ENCODE measurements at regions not wholly inside any gene's neighbourhood (a gene's known extent, or its start where the extent isn't known, plus 50 kb on each side); places are given as distances from the start of the nearest gene placed in this dataset.

DNA sequence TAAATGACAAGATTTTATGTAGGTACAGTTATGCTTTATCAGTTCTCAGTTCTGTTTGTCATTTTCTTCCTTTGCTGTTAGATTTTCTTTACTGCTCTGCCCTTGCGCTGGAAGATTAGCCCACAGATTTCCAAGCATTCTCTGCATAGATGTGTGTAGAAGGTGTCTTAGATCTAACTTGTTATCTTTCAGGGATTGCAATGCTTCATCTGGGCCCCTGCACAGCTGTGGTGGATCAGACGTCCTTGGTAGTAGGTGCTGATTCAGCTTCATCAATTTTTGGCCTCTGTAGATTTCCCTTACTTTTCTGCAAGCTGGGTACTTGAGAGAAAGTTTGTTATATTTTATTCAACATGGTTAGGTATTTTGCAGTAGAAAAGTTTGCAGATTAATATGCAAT, 115.3 kb upstream of the LINC00305 start:
- TF ChIP-seq, protein P1, sequence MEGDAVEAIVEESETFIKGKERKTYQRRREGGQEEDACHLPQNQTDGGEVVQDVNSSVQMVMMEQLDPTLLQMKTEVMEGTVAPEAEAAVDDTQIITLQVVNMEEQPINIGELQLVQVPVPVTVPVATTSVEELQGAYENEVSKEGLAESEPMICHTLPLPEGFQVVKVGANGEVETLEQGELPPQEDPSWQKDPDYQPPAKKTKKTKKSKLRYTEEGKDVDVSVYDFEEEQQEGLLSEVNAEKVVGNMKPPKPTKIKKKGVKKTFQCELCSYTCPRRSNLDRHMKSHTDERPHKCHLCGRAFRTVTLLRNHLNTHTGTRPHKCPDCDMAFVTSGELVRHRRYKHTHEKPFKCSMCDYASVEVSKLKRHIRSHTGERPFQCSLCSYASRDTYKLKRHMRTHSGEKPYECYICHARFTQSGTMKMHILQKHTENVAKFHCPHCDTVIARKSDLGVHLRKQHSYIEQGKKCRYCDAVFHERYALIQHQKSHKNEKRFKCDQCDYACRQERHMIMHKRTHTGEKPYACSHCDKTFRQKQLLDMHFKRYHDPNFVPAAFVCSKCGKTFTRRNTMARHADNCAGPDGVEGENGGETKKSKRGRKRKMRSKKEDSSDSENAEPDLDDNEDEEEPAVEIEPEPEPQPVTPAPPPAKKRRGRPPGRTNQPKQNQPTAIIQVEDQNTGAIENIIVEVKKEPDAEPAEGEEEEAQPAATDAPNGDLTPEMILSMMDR (IDR thresholded peaks at IDR 0.05) = no peak
- no peak for TF ChIP-seq ZFX (IDR thresholded peaks at IDR 0.05; ENCODE audit: borderline replicate concordance)

Data from 22Rv1 (cell line).